OCI-LY1 (cell line): ENCODE measurements at regions not wholly inside any gene's neighbourhood (a gene's known extent, or its start where the extent isn't known, plus 50 kb on each side); places are given as distances from the start of the nearest gene placed in this dataset.

ENCODE experiments used
- EZH2 ChIP-seq: fragments of 200-600 bp; sonication (generic), shearing (Covaris generic); IDR thresholded peaks from 2 replicates; pipeline ENCODE4 v1.8.0; 2017; ENCODE audit warnings: borderline replicate concordance, mixed run types, mild to moderate bottlenecking, antibody characterized with exemption, low read length, moderate library complexity, mixed read lengths
- TF ChIP-seq, protein P1 (sequence below): fragments of 200-600 bp; sonication (generic), shearing (Covaris generic); IDR thresholded peaks from 2 replicates; pipeline ENCODE4 v1.5.1; 2017; ENCODE audit warnings: mild to moderate bottlenecking, antibody characterized with exemption, low read length, moderate library complexity, mixed read lengths

DNA sequence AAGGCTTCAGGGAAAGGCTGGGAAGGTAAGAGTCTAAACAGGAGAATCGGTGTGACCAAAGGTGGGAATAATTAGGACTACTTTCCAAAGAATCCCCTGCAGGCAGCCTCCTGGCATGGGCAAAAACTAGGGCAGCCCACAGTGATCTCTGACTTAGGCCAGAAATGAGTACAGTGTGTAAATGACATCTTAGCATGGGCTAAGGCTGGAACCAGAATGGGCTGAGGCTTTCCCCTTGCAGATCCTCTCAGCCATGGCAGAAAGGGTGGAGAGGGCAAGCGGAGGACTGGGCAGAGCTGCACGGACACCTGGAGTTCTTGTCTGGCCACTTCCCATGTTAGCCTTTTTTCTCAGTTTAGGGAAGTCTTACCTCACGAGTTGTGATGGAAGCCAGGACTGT lies 69.9 kb upstream of the FOXQ1 start:
- TF ChIP-seq, protein P1, sequence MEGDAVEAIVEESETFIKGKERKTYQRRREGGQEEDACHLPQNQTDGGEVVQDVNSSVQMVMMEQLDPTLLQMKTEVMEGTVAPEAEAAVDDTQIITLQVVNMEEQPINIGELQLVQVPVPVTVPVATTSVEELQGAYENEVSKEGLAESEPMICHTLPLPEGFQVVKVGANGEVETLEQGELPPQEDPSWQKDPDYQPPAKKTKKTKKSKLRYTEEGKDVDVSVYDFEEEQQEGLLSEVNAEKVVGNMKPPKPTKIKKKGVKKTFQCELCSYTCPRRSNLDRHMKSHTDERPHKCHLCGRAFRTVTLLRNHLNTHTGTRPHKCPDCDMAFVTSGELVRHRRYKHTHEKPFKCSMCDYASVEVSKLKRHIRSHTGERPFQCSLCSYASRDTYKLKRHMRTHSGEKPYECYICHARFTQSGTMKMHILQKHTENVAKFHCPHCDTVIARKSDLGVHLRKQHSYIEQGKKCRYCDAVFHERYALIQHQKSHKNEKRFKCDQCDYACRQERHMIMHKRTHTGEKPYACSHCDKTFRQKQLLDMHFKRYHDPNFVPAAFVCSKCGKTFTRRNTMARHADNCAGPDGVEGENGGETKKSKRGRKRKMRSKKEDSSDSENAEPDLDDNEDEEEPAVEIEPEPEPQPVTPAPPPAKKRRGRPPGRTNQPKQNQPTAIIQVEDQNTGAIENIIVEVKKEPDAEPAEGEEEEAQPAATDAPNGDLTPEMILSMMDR, result no peak
- no peak for TF ChIP-seq EZH2
